Hepatic stellate cell (primary cell): ENCODE measurements at regions not wholly inside any gene's neighbourhood (a gene's known extent, or its start where the extent isn't known, plus 50 kb on each side); places are given as distances from the start of the nearest gene placed in this dataset.
A peak's percentile ranks its signal among the peaks of the same experiment; 100 is the strongest.

Experiments used
- DNase-seq: peaks from one replicate; pipeline ENCODE4 v3.0.0; 2011; ENCODE audit warnings: low spot score

DNA sequence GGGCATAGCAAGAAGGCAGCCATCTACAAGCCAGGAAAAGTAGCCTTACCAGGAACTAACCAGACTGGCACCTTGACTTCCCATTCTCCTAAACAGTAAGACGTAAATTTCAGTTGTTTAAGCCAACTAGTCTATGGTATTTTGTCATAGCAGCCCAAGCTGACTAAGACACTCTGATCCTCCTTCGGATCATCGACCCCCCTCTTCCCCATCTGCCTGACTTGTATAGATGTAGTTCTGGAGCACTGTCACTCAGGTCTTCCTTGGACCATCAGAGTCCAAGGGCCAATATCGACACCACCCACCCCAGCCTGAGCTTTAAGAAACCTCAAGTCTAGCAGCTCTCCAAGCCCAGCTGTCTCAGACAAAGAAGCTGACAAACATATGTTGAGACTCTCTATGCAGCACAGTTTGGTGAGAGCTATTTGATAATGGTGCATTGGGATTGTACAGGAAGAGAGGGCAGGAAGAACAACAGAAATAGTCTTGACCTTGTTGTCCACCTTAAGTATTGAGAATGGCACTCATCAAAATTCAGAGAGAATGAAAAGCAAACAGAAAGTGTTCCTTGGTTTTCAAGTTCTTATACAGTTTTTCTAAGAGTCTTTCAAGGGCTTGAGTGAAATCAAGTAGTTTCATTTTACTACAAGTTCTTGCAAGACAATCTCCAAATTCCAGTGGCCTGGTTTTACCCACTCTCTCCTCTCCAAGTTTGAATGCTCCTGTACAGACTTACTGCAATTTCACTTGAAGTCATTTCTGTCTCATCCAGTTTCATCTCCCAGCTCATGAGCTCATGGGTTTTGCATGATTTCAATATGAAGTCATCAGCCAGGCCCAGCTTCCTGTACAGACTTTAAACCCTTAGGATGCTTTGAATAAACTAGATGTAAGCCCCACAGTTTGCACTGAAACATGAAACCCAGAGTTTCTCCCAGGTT lies 122.3 kb upstream of the RAI14 start:
- peak; percentile 55 for DNase-seq

DNA sequence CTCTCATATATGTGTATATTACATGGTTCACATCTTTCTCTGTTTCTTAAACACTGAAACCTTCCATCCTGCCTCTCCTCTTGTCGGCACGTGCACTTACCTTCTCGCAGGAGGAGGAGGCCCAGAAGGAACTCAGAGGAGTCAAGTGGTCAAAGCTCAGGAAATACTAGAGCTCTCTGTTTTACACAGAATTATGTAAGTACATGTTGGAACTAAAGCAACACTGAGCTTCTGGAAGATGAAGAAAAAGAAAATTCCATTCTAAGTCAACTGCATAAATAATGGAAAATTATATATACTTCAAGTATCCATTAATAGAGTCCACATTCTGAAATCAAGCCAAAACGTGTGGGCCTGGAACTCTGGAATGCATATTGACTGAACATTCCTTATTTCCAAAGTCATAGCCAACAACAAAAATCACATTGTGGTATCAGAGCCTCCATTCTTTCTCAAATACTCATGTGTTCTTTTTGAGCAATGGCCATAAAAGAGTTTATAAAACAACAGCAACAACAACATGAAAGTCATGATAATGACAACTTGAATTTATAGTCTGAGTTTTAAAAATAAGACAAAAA lies 121.5 kb upstream of the RAI14 start:
- DNase-seq, result peak; percentile 50

DNA sequence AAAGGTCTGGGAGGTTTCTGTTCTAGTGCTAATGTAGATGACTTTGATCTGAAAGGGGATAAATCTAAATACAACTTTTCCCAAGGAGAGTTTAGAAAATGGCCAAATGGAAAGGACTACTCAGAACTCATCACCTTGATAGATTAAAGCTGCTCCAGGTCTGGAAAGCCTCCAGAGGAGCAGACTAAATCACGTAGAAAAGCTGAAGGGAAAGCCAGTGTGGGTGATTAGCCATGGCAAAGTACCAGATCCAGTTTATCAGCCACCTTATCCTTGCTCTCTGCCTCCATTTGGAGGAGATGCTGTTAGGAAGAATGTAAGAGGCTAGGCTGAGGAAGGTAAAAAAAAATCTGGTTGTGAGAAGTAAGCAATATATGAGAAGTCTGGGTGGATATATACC lies 120.7 kb upstream of the RAI14 start:
- DNase-seq, result no peak

DNA sequence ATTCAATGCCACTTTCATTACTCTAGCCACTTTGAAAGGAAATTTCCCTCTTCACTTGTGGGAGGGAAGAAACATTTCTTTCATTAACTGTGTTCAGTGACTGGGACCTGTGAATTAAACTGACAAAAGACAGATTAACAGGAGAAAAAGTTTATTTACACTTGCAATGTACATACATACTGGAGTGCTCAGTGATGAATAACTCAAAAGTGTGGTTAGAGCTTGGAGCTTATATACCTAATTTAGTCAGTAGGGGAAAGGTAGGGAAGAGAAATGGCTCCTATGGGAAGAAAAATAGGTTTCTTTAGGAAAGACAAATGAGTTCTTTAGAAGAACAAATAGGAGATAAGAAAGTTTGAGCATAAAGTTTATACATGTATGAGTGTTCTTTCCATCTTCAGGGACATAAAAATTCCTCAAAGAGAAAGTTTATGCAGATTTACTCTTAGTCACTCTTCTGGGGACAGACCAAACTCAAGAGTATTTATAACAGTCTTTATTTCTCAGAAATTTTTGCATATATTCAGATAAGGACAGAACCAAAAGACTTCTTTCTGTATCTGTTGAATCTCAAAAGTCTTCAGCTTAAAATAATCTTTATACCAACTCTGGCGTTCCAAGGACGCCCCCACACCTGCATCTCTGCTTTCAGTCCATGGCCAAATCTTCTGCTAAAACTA lies 120.0 kb upstream of the RAI14 start:
- DNase-seq, result no peak

DNA sequence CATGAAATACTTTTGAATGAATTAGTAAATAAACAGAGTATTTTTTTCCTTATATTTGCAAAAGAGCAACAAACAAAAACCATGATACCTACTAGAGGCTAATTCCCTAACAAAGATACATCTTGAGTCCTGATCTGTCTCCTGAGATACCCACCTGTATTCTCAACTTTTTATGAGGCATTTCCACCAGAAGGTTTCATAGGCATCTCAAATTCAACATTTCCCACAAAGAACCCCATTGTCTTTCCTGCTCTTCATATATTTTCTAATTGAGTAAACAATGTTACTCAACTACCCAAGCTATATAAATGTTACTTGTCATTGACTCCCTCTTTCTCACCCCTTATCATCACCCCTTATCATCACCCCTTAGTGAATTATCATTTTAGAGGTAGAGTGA lies 119.4 kb upstream of the RAI14 start:
- DNase-seq, result no peak

DNA sequence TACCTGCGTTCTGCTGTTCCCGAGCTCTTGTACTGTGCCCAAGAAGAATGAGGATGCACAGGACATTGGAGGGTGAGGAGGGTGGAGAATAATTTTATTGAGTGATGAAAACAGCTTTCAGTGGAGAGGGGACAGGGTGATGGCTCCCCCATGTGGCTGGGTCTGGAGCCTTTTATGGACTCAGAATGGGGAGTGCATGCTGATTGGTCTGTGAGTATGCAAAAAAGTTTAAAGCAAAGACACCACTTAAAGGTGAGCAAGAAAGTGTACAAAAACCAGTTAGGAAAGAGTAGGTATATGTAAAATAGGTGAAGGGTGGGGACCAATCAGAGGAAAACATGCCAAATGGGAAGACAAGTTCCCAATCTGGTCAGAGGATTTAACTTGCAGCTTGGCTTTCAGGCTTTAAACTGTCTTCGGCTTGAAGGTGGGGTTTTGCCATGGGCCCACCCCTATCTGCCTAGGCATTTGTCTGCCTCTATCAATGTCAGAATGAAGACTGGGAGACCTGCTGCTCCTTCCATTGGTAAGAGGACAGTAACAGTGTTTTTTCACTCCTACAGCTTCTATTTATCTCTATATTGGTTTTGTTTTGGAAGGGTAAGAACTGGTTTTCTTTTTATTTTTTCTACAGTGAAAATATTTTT lies 118.0 kb upstream of the RAI14 start:
- no peak for DNase-seq

DNA sequence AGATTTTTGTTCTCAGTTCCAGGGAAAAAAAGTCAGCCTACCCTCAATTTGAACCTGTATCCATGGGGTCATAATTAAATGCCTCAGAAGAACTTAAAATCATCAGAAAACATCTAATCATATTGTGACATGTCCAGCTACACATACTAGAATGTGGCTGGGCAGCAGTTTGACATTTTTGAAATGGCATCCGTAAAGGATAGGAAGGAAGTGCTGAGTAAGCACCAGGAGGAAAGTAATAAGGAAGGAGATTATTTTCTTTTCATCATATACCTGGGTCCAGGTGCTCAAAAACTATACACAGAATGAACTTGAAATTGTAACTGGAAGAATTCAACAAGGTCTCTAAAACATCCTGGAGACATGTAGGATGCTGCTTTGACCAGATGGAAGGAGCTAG lies 116.9 kb upstream of the RAI14 start:
- no peak for DNase-seq

DNA sequence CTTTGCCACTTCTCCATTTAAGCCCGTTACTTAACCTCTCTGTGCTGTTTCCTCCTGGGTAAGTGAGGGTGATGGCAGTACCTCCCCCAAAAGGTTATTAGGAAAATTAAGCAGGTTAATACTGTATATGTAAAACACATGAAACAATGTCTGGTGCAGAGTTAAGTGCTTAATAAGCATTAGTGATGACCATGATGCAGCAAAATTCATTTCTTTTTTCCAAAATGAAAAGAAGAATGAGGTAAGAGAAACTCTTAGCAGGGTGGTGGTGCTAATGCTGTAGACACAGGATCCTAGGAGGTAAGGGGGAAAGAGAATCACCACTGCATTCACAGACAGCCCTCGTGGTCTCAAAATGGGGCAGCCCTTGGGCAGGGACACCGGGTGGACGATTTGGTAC lies 115.1 kb upstream of the RAI14 start:
- DNase-seq, result no peak

DNA sequence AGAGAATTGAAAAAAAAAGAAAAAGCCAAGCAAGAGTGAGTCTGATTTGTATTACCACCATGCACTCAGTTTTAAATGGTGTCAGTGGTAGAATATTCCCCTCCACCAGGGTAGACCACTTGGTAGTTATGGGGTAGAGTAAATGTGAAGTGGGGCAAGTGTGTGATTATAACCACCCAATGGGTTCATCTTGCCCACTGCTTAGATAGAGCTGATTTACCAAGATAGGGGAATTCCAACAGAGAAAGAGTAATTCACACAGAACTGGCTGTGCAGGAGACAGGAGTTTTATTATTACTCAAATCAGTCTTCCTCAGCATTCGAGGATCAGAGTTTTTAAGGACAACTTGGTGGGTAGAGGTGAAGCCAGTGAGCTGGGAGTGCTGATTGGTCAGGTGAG lies 113.3 kb upstream of the RAI14 start:
- no peak for DNase-seq

DNA sequence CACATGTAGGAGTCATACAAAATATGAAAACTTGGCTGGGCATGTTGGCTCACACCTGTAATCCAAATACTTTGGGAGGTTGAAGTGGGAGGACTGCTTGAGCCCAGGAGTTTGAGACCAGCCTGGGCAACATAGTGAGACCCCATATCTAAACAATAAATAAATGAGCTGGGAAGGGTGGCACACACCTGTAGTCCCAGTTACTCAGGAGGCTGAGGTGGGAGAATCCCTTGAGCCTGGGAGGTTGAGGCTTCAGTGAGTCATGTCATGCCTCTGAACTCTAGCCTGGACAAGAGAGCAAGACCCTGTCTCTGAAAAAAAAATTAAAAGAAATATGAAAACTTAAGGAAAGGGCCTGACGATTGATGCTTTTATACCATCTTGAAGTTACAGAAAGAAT lies 112.4 kb upstream of the RAI14 start:
- DNase-seq, result no peak

DNA sequence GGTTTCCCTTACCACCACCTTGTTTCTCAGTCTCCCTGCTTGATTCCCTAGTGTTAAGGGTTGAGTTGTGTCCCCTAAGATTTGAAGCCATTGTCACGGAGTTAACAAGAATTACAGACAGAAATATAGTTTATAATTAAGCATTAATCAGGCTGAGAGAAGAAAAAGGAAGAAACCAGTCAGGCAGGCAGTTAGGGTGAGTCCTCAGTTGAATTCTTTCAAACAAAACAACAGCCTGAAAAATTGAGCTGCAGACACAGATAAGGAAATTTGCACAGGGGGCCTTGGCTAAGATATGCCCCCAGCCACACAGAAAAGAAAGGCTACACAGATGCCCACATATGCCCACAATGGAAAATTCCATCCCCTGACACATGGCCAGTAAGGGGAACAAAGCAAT lies 111.7 kb upstream of the RAI14 start:
- no peak for DNase-seq

DNA sequence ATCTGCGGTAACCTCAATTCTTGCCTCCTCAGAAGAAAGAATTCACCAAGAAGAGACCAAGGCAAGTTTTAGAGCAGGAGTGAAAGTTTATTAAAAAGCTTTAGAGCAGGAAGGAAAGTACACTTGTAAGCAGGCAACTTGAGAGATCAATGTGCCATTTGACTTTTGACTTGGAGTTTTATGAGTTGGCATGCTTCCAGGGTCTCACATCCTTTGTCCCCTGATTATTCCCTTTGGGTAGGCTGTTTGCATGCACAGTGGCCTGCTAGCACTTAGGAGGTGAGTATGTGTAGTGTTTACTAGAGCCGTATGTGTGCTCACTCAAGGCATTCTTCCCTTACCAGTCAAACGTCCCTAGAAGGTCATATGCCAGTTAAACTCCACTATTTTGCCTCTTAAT lies 111.0 kb upstream of the RAI14 start:
- no peak for DNase-seq

DNA sequence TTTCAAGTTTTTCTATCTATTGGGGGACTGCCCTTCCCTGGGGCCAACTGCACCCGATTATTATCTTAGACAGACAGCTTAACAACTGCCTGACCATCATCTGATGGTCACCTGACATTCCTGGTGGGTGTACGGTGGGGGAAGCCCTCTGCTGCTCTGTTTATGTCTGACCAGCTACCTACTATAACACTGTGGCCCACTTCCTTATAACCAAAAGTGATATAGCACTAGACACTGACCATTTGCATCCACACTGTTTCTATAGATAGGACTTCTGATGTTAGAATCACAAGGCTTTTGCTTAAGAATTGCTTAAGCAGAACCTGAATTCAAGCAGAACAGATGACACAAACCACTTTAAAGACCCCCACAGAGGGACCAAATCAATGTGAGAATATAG lies 110.5 kb upstream of the RAI14 start:
- DNase-seq, result no peak

DNA sequence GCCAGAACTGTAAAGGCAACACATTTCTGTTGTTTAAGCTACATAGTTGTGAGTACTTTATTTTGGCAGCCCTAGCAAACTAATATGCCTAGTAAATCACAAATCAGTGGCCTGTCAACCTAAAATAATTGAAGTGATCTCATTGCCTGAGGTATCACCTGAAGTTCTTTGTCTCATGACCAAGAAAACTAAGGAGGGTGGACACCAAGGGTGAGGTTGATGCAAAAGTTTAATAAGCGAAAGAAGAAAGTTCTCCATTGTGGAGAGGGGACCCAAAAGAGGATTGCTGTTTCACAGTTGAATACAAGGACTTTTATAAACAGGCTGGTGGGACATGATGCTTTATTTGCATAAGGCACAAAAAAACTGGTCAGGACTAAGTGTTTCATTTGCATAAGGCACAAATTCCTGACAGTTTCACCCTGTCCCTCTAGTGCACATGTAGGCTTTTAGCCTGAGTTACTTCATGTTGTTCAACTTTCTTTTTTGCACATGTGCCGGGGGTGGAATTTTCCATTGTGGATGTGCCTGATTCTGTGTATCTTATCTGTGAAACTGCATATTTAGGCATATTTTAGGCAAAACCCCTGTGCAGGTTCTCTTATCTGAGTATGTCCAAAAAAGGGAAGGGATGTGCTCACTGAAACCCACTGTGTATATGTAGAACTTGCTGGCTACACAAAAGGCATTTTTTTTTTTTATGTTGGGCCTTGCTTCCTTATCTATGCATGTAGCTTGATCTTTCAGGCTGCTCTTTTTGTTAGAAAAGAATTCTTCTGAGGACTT lies 108.6 kb upstream of the RAI14 start:
- DNase-seq, result no peak

DNA sequence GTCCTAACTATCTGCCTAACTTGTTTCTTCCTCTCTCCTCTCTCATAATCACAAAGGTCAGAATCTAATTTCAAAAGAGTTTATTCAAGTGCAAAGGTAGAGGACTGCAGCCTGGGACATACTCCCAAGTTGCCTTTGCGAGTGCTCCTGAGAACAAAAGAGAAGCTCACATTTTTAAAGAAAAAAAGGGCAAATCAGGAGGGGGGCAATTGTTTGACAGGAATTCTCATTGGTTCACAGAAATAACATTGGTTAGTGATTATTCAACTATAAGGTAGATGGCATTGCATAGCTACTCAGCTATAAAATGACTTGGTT lies 108.1 kb upstream of the RAI14 start:
- DNase-seq, result no peak

DNA sequence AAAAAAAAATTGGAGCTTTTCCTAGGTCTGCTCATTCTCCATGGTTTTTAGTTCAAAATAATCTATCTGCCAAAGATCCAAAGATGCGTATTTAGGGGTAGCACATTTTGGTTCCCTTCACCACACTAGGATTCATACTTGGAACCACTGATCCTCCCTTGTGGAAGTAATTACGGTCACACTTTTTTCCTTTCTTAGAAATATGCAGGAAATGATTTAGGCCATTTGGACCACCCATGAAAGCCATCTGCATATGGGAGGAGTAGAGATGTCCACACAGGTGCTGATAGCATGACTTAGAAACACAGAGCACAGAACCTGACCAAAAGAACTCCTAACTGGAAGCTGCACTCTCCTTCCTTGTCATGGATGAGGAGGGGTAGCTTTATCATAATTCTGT lies 105.9 kb upstream of the RAI14 start:
- DNase-seq, result no peak

DNA sequence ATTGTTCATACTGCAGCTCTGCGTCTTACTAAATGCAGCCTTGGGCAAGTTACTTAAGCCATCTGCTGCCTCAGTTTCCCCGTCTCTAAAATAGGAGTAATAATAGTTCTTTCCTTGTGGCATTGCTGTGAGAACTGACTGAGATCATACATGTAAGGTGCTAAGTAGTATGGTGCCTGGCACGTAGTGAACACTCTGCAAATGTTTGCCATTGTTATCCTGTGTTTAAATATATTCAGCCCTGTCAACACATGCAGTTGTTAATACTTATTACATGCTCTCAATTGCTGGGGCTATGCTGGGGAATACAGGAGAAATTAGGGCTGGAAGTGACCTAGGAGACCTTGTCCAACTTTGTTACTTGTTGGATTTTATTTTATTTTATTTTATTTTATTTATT lies 105.2 kb upstream of the RAI14 start:
- no peak for DNase-seq

DNA sequence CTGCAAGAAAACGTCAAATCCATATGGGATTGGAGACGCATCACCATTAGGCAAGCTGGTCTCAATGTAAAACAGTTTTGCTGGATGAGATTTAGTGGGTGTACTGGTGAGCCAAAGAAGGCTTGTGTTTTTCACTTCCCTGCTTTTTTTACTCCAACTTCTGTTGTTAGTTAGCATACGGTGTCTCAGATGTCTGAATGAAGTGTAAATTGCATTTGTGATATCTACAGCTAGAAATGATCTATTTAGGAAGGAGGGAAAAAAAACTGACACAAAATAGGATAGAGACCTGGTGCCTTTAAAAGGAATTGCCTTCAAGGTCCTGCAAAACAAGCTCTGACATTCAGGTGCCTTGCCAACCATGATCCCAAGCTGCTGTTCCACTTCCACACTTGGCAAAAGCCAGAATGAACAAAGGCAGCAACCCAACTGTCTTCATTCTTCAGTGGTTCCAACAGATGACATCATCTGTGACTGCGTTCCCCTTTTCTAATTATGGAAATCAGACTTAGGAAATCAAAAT lies 104.2 kb upstream of the RAI14 start:
- DNase-seq, result no peak

DNA sequence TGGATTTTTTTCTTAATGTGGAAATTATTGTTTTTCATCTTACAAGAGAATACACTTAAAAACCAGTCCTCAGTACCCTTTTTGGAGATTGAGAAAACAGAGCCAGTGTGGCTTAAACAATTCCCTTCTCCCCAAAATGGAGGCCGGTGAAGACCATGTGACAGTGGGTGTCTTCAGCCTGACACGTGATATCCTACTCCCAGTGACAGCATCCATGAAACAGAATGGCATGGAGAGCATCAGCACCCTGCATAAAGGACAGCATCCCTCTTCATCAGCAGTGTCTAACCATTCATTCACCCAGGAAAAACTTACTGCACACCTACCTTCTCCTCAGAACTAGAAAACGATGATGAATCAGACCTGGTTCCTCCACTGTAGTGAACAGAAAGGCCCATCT lies 103.4 kb upstream of the RAI14 start:
- no peak for DNase-seq

DNA sequence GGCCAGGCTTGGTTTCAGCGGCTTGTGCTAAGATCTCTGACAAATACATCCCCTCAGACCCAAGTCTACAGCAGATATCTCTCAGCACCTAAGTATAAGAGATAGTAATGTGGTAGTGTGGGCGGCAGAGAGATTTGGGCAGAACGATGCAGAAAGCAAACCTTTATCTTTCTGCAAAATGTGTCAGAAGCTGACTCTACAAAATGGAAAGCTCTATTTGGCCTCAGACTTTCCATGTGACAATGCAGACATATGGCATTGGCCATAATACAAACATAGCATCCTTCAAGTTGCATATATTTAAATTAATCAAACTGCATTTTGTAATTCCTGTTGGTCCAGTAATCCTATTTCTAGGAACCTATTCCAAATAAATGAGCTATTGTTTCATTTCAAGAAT lies 102.5 kb upstream of the RAI14 start:
- no peak for DNase-seq

DNA sequence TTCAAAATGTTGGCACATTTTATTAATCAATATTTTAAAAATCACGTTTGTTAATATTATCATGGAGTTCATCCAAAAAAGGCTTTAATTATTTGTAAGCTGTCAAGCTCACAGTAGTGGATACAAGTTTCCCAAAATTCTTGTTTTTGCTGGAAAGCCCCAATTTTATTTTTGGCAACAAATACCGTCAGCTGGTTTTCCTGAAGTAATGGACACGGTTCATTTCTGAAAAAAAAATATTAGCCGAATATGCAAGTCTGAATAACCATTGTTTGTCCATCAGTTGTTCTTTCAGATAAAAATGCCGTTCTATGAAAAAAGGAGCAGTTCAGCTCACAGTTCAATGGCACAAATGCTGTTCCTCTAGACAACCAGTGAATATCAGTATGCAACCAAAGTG lies 101.5 kb upstream of the RAI14 start:
- no peak for DNase-seq
